H9 (cell line): ENCODE measurements at regions not wholly inside any gene's neighbourhood (a gene's known extent, or its start where the extent isn't known, plus 50 kb on each side); places are given as distances from the start of the nearest gene placed in this dataset.
A peak's percentile ranks its signal among the peaks of the same experiment; 100 is the strongest.

Experiments
- DNase-seq: peaks from one replicate; pipeline ENCODE4 v3.0.0-alpha.2; 2017
- H2AFZ ChIP-seq: one replicate; pipeline ENCODE4 v1.6.1; 2013; ENCODE audit warnings: mild to moderate bottlenecking, low read length, control low read depth, moderate library complexity
- H2AK5ac ChIP-seq: 2 replicates; pipeline ENCODE4 v1.6.1; 2013; ENCODE audit warnings: low read length, control low read depth, mixed read lengths; ENCODE audit not compliant: insufficient read length
- H2BK120ac ChIP-seq: one replicate; pipeline ENCODE4 v1.6.1; 2013; ENCODE audit warnings: low read depth, mild to moderate bottlenecking, low read length, control low read depth, inconsistent platforms; ENCODE audit not compliant: poor library complexity, severe bottlenecking
- H2BK12ac ChIP-seq: 2 replicates; pipeline ENCODE4 v1.6.1; 2013; ENCODE audit warnings: low read length, control low read depth, mixed read lengths, low read depth; ENCODE audit not compliant: insufficient read length
- H2BK15ac ChIP-seq: 2 replicates; pipeline ENCODE4 v1.6.1; 2013; ENCODE audit warnings: low read depth, low read length, control low read depth
- H2BK20ac ChIP-seq: one replicate; pipeline ENCODE4 v1.6.1; 2013; ENCODE audit warnings: low read depth, mild to moderate bottlenecking, low read length, control low read depth, inconsistent platforms; ENCODE audit not compliant: poor library complexity, severe bottlenecking
- H2BK5ac ChIP-seq: 2 replicates; pipeline ENCODE4 v1.6.1; 2013; ENCODE audit warnings: low read length, control low read depth, mixed read lengths; ENCODE audit not compliant: insufficient read length
- H3K14ac ChIP-seq: 2 replicates; pipeline ENCODE4 v1.6.1; 2013; ENCODE audit warnings: low read length, control low read depth; ENCODE audit not compliant: insufficient read depth
- H3K18ac ChIP-seq: 2 replicates; pipeline ENCODE4 v1.6.1; 2013; ENCODE audit warnings: low read depth, mild to moderate bottlenecking, mixed read lengths, low read length, control low read depth; ENCODE audit not compliant: insufficient read length
- H3K23ac ChIP-seq: 2 replicates; pipeline ENCODE4 v1.6.1; 2013; ENCODE audit warnings: low read length, control low read depth, mixed read lengths, low read depth; ENCODE audit not compliant: insufficient read length
- H3K23me2 ChIP-seq: 2 replicates; pipeline ENCODE4 v1.6.1; 2013; ENCODE audit warnings: low read depth, mild to moderate bottlenecking, mixed read lengths, low read length, control low read depth; ENCODE audit not compliant: insufficient read length, poor library complexity, severe bottlenecking
- H3K27ac ChIP-seq: 2 replicates; pipeline ENCODE4 v1.5.1; 2013; ENCODE audit warnings: low read length, control low read depth, mixed read lengths, low read depth; ENCODE audit not compliant: insufficient read length
- H3K27me3 ChIP-seq: 2 replicates; pipeline ENCODE4 v1.6.1; 2013; ENCODE audit warnings: low read length, control low read depth, inconsistent platforms; ENCODE audit not compliant: insufficient read depth
- H3K4ac ChIP-seq: 2 replicates; pipeline ENCODE4 v1.6.1; 2013; ENCODE audit warnings: low read depth, mild to moderate bottlenecking, control low read depth, inconsistent platforms, low read length, moderate library complexity
- H3K4me1 ChIP-seq: 2 replicates; pipeline ENCODE4 v1.6.1; 2013; ENCODE audit warnings: low read length, control low read depth, inconsistent platforms; ENCODE audit not compliant: insufficient read depth
- H3K4me2 ChIP-seq: 2 replicates; pipeline ENCODE4 v1.6.1; 2013; ENCODE audit warnings: low read length, control low read depth, mixed read lengths; ENCODE audit not compliant: insufficient read length, insufficient read depth
- H3K56ac ChIP-seq: 2 replicates; pipeline ENCODE4 v1.6.1; 2013; ENCODE audit warnings: low read depth, mild to moderate bottlenecking, mixed read lengths, low read length, control low read depth; ENCODE audit not compliant: insufficient read length
- H3K79me1 ChIP-seq: 2 replicates; pipeline ENCODE4 v1.6.1; 2013; ENCODE audit warnings: low read depth, mild to moderate bottlenecking, moderate library complexity, low read length, control low read depth, inconsistent platforms; ENCODE audit not compliant: insufficient read depth, poor library complexity, severe bottlenecking
- H3K79me2 ChIP-seq: 2 replicates; pipeline ENCODE4 v1.6.1; 2013; ENCODE audit warnings: low read length, control low read depth, inconsistent platforms; ENCODE audit not compliant: insufficient read depth
- H3K9ac ChIP-seq: 2 replicates; pipeline ENCODE4 v1.6.1; 2013; ENCODE audit warnings: low read length, control low read depth, mixed read lengths; ENCODE audit not compliant: insufficient read length; ENCODE audit errors: extremely low read depth
- H3K9me3 ChIP-seq: one replicate; pipeline ENCODE4 v1.6.1; 2013; ENCODE audit warnings: low read depth, low read length, inconsistent platforms; ENCODE audit not compliant: control insufficient read depth
- H3T11ph ChIP-seq: one replicate; pipeline ENCODE4 v1.6.1; 2013; ENCODE audit warnings: mild to moderate bottlenecking, low read length, control low read depth, inconsistent platforms
- H4K20me1 ChIP-seq: one replicate; pipeline ENCODE4 v1.6.1; 2013; ENCODE audit not compliant: control insufficient read depth, insufficient read length, insufficient read depth
- H4K5ac ChIP-seq: 2 replicates; pipeline ENCODE4 v1.6.1; 2013; ENCODE audit warnings: low read depth, mild to moderate bottlenecking, mixed read lengths, low read length, control low read depth; ENCODE audit not compliant: insufficient read length
- H4K8ac ChIP-seq: replicated peaks from 2 replicates; pipeline ENCODE4 v1.6.1; 2013; ENCODE audit warnings: low read length, control low read depth, mixed read lengths, low read depth; ENCODE audit not compliant: insufficient read length
- H4K91ac ChIP-seq: 2 replicates; pipeline ENCODE4 v1.6.1; 2013; ENCODE audit warnings: low read depth, mild to moderate bottlenecking, moderate library complexity, mixed read lengths, low read length, control low read depth; ENCODE audit not compliant: insufficient read length
- H3K27ac Mint-ChIP-seq, 3 experiments: 2 replicates in 2 of 3; 3 replicates in 1 of 3; pipeline ENCODE4 v1.8.0; 2020 to 2021; ENCODE audit warnings: mixed read lengths in 3 of 3, mild to moderate bottlenecking in 1 of 3, moderate library complexity in 1 of 3
- H3K27me3 Mint-ChIP-seq: 2 replicates; pipeline ENCODE4 v1.8.0; 2021; ENCODE audit warnings: low read depth, mild to moderate bottlenecking, moderate library complexity, mixed read lengths
- H3K36me3 Mint-ChIP-seq, 3 experiments: 2 replicates in 2 of 3; 3 replicates in 1 of 3; pipeline ENCODE4 v1.8.0; 2020 to 2021; ENCODE audit warnings: low read depth in 3 of 3, mixed read lengths in 3 of 3; ENCODE audit not compliant: insufficient read depth in 1 of 3
- H3K4me1 Mint-ChIP-seq, 2 experiments: 2 replicates each; pipeline ENCODE4 v1.8.0; 2020; ENCODE audit warnings: mixed read lengths in 2 of 2
- H3K4me3 Mint-ChIP-seq, 2 experiments: 2 replicates in 1 of 2; 3 replicates in 1 of 2; pipeline ENCODE4 v1.8.0; 2020 to 2021; ENCODE audit warnings: mild to moderate bottlenecking in 2 of 2, mixed read lengths in 2 of 2, moderate library complexity in 1 of 2
- H3K9me3 Mint-ChIP-seq, 2 experiments: 2 replicates in 1 of 2; 3 replicates in 1 of 2; pipeline ENCODE4 v1.8.0; 2020; ENCODE audit warnings: mild to moderate bottlenecking in 2 of 2, mixed read lengths in 2 of 2, moderate library complexity in 1 of 2
- CTCF ChIP-seq: fragments of 200-600 bp; sonication (generic); conservative IDR thresholded peaks from 3 replicates; pipeline ENCODE4 v1.8.0; 2021; ENCODE audit warnings: antibody characterized with exemption, mild to moderate bottlenecking
- WGBS: extraction: QIAGEN DNeasy Blood & Tissue Kit; methylation state at CpG from one replicate; pipeline ENCODE4 v1.1.7; 2013; ENCODE audit warnings: missing lambda C conversion rate, low lambda C conversion rate, mixed read lengths; ENCODE audit not compliant: insufficient read length; ENCODE audit errors: extremely low coverage; 5-methylcytosine and 5-hydroxymethylcytosine counted together

- Histone ChIP-seq H2AK5ac (no peak overlapping the region), H3K23me2 (no peaks in the 10 kb centered on the region), H3K9ac (no peak overlapping the region), H3K9me3 (no peaks in the 10 kb centered on the region), H3K4ac (no peak overlapping the region), H2AFZ (no peak overlapping the region), H3K79me2 (no peaks in the 10 kb centered on the region), H3K14ac (no peak overlapping the region), H3K79me1 (no peaks in the 10 kb centered on the region), H4K8ac (no peak overlapping the region), H4K5ac (no peak overlapping the region), H3T11ph (no peak overlapping the region), H3K27ac (no peak overlapping the region), H3K4me2 (no peak overlapping the region), H3K4me1 (no peaks in the 10 kb centered on the region), H2BK5ac (no peak overlapping the region), H2BK15ac (no peak overlapping the region), H2BK12ac (no peak overlapping the region), H2BK20ac (no peak overlapping the region), H2BK120ac (no peak overlapping the region), H4K91ac (no peak overlapping the region), H3K56ac (no peak overlapping the region), H3K18ac (no peak overlapping the region), H3K27me3 (no peaks in the 10 kb centered on the region), H4K20me1 (no peaks in the 10 kb centered on the region), H3K23ac (no peak overlapping the region)
- no peak for DNase-seq
- peaks cover 0 to 3% of the 10 kb centered on the region in 2 experiments; a peak in 1 of 5 replicates for H3K9me3 Mint-ChIP-seq
- no peaks in the 10 kb centered on the region for H3K27me3 Mint-ChIP-seq
- H3K27ac Mint-ChIP-seq = peak overlapping the region in 1 of 3 experiments; percentile 5; a peak in 2 of 7 replicates
- H3K4me1 Mint-ChIP-seq = no peaks in the 10 kb centered on the region
- no peak for TF ChIP-seq CTCF
- WGBS = no CpG with 5 or more reads among the region's 1 CpG
- H3K36me3 Mint-ChIP-seq = no peaks in the 10 kb centered on the region
- no peak overlapping the region for H3K4me3 Mint-ChIP-seq
Measured at GRCh38 chr13:103703246-103703645, 637.0 kb upstream of the SLC10A2 start.
